ENCODE measurements at regions not wholly inside any gene's neighbourhood (a gene's known extent, or its start where the extent isn't known, plus 50 kb on each side); places are given as distances from the start of the nearest gene placed in this dataset.
"Not testable (repeated sequence)": the region's sequence is repeated elsewhere in the genome, so short reads cannot be mapped to it uniquely, and the experiment has no call there.

DNA sequence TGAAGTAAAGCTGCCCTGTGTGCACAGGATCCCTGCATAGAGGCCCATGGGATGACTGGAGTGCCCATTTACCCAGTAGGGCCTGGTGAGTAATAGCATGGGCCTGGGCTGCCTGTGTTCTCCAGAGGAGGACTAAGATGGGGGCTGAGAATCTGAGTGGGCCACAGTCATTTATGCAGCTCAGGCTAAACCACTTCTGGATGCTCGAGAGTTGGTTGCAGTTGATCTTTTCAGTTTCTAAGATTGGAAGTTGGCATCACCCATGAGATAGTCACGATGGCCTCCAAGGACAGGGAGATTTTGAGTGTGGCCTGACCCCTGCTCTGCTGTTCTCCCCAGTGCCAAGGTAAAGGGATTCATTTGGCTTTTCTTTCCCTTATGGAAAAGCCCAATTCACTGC is 179.1 kb upstream of the SPRED2 start:
- no peak for DNase-seq (ENCODE audit: low read depth, low spot score)

DNA sequence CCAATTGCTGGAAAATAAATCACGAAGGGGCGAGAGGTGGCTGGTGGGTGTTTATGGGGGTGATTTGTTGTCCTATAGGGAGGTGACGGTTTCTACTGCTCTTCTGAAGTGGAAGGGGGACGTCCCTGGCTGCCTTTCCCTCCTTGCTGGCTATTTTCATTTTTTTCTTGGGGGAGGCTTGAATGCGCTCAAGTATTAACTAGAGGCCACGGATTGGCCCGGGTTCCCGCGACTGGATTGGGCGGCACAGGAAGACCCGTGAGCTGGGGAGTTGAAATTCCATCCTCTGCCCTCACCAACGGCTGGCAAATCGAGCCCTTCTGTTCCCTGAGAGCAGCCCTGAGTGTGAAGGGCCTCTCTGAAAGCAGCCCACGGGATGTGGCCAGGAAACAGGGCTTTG is 176.5 kb upstream of the SPRED2 start:
- DNase-seq (ENCODE audit: low read depth, low spot score): no peak

DNA sequence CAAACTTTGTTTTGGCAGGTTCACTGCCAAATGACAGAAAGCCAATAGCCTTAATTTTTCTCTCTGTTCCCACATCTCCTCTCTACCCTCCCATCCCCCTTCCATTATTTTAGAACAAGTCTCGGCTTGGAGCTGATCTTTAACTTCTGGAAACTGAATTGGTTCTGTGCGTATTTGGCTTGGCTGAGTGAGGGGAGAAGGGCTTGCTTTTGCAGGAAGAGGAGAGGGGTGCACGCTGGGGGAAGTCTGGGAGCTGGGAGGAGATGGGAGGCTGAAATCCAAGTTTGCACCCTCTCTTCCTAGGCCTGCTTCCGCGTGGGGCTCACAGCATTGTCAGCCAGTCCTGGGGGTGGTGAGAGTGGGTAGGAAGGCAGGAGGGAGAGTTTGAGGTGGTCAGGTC is 176.1 kb upstream of the SPRED2 start:
- DNase-seq (ENCODE audit: low read depth, low spot score): no peak

DNA sequence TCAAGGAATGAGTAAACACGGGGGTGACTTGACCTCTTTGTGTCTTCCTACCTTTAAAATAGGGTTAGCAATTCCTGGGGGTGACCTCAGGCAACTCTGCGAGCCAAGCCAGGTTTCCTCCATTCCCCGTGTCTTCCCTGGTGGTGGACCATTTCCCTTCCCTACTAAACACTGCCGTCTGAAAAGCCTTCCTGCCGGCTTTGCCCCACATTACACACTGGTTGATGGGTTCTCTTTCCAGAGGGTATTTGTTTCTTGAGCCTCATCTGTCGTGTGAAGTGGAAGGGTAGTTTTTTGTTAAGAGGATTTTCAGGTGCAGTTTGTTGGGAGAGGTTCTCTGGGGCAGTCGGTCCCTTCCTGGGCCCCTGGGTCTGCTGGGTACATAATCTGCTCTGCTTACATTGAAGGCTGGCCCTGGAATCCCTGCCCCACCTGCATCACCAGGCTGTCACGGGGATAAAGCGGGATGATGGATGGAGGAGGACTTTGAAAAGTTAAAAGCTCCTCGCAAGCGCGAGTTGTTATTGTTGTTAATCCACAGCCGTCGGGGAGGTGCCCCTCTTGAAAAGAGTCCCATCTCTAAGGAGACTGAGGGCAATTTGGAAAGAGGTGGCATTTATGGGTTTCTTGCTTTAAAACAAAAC is 175.4 kb upstream of the SPRED2 start:
- no peak for DNase-seq (ENCODE audit: low read depth, low spot score)

DNA sequence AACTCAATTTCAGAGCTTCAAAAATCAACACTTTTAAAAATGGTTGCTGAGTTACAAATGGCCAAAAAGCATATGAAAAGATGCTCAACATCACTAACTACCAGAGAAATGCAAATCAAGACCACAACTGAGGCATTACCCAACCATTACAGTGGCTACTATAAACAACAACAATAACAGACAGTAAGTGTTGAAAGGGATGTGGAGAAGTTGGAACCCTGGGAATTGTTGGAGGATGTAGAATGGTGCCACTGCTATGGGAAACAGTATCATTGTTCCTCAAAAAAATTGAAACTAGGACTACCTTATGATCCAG is 173.3 kb upstream of the SPRED2 start:
- DNase-seq (ENCODE audit: low read depth, low spot score): no peak

DNA sequence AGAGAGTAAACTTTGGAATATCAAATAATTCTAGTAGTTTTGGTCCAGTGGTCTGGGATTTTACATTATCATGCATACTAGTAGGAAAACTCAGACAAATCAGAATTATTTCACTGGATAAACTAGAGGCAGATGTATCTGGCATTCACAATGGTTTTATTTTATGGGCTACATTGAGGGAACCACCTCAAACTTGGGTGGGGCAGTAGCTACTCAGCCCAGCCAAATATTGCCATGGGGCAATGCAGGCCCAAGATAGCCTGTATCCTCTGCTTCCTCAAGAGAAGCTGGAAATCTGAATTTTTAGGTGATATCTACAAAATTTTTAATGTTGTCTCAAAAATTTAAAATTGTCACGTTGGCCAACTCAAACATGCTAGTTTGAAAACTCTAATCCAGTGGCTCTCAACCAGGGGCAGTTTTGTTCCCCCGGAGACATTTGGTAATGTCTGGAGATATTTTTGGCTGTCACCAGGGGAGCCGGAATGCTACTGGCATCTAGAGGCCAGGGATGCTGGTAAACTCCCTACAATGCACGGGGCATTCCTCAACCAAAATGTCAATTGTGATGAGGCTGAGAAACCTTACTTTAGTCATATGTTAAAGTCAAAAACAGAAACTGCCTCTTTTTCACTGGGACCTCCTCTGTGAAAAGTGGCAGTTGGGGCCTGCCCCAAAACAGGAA is 172.8 kb upstream of the SPRED2 start:
- DNase-seq (ENCODE audit: low read depth, low spot score): no peak

DNA sequence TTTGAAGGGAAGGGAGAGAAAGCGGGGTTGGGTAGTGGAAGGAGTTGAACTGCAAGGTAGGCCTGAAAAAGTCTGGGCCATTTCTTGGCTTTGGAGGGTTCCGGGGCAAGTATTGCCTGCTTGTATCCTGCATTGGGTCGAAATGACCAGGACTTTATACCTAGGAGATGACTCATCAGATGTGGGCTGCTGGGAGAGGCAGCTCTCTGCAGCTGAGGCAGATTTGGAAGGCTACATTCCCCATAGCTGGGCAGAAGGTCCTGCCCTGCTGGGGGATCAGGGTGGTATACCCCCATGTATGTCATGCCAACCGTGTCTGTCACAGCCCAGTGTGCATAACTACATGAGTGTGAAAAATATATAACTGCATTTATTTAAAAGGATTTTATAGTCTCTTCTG is 171.8 kb upstream of the SPRED2 start:
- peak; percentile 49 for DNase-seq (ENCODE audit: low read depth, low spot score)

DNA sequence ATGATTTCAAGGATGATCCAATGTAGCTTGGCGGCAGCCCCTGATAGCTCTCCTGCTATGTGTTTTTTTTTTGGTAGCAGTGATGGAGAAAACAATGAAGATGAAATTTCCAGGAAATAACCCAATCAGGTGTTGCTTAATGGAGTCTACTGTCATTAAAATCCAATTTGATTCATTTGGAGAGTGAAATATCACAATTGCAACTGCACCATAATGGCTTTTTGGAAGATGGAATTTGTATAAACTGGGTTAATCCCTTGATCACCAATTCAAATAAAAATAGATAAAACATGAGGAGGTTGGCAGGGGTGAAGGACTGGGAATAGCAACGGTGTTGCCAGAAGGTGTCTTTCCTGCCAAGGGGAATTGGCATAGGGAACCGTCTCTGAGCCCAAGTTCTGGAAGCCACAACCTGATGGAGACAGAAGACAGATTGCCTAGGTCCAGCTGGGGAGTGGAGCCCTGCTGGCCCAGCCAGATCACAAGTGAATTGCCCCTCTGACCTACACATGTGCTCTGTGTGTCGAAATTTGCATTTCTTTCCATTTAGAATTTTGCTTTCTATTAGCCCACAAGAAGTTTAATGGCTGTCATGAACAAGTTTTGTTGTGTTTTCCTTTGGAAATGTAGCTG is 170.3 kb upstream of the SPRED2 start:
- DNase-seq (ENCODE audit: low read depth, low spot score): no peak

DNA sequence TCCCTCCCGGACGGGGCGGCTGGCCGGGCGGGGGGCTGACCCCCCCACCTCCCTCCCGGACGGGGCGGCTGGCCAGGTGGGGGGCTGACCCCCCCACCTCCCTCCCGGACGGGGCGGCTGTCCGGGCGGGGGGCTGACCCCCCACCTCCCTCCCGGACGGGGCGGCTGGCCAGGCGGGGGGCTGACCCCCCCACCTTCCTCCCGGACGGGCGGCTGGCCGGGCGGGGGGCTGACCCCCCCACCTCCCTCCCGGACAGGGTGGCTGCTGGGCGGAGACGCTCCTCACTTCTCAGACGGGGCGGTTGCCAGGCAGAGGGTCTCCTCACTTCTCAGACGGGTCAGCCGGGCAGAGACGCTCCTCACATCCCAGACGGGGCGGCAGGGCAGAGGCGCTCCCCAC is 168.5 kb upstream of the SPRED2 start:
- DNase-seq (ENCODE audit: low read depth, low spot score): not testable (repeated sequence)

DNA sequence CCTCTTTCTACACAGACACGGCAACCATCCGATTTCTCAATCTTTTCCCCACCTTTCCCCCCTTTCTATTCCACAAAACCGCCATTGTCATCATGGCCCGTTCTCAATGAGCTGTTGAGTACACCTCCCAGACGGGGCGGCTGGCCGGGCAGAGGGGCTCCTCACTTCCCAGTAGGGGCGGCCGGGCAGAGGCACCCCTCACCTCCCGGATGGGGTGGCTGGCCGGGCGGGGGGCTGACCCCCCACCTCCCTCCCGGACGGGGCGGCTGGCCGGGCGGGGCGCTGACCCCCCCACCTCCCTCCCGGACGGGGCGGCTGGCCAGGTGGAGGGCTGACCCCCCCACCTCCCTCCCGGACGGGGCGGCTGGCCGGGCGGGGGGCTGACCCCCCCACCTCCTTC is 168.0 kb upstream of the SPRED2 start:
- DNase-seq (ENCODE audit: low read depth, low spot score): not testable (repeated sequence)

DNA sequence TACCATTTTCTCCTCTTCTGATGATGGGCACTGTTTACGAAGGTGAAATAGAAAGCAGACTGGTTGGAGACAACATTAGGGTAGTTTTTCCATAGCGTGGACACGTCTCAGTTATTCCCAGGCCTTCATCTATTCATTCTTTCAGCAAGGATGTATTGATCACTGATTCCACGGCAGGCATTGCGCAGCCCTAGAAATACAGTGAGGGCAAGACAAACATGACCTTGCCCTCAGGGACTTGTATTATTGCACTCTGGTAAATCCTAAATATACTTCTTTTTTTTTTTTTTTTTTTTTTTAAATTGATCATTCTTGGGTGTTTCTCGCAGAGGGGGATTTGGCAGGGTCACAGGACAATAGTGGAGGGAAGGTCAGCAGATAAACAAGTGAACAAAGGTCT is 167.3 kb upstream of the SPRED2 start:
- no peak for DNase-seq (ENCODE audit: low read depth, low spot score)

DNA sequence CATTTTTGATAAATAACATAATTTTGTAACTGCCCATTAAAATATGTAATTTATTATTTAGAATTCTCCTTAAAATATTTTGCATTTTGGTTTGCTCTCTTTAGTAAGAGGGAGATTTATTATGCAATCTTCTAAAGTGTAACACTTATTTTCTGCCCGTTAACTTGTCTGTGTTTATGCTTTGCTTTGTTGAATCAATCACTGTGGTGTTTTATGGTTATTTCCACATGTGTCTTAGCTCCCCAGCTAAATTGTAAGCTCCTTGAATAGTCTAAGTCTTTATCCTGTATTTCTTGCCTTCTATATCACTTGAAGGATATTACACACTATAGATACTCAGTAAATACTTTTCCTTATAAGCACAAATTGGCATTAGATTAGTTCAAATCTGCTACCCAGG is 166.6 kb upstream of the SPRED2 start:
- DNase-seq (ENCODE audit: low read depth, low spot score): no peak

DNA sequence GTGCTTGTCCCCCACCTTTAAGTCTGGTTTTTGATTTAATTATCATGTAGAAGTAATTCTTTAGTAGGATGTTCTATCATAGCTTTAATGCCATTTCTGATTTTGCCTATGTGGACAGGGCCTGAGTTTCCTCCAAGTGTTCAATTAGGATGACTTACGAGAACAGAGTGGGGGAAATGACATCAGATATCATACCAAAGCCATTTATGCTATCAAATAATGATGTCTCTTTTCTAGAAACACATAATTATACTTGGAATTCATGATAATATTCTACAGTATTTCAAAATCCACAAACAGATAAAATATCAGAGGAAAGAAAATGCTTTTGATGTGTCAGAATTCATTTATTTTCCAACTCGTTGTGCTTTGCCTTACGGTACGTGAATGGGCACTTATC is 165.9 kb upstream of the SPRED2 start:
- DNase-seq (ENCODE audit: low read depth, low spot score): no peak

DNA sequence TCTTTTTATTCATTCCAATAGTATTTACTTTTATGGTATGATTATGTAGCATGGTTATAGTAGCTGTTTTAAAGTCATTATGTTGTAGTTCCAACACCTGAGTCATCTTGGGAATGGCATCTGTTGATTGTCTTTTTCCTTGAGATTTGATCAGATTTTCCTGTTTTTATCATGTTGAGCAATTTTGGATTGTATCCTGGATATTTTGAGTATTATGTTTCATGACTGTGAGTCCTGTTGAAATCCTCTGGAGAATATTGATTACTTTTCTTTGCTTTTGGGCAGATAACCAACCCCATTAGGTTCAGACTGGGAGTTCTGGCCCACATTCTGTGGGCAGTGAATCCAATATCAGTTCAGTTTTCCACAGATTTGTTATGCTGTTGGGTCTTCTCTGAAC is 163.2 kb upstream of the SPRED2 start:
- no peak for DNase-seq (ENCODE audit: low read depth, low spot score)

DNA sequence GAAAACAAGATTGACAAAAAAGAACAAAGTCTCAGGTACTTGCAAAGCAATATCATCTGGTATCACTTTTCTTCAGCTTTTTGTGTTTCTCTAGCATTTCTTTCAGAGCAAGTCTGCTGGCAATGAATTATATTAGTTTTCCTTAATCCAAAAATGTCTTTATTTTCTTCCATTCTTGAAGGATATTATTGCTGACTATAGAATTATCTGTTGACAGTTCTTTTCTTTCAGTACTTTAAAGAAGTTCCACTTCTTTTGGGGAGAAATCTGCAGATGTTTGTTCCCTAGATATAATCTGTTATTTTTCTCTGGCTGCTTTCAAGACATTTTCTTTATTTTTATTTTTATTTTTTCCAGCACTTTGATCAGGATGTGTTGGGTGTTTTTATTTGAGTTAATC is 161.8 kb upstream of the SPRED2 start:
- no peak for DNase-seq (ENCODE audit: low read depth, low spot score)

DNA sequence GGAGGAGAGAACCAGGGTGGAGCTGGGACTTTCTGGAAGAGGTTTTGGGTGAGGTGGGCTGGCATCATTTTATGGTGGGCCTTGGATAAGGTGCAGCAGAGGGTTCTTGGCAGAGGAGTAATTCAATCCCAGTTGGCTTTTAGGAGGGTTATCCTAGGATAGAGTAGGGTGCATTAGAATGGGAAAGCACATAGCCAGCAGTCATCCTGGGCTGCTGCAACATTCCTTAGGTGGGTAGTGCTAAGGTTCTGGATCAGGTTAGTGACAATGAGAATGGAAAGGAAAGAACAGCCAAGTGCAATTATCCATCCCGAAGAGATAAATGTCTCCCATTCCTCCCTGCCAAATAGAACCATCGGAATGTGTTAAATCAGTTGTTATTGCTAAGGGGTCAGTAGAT is 157.3 kb upstream of the SPRED2 start:
- no peak for DNase-seq (ENCODE audit: low read depth, low spot score)

DNA sequence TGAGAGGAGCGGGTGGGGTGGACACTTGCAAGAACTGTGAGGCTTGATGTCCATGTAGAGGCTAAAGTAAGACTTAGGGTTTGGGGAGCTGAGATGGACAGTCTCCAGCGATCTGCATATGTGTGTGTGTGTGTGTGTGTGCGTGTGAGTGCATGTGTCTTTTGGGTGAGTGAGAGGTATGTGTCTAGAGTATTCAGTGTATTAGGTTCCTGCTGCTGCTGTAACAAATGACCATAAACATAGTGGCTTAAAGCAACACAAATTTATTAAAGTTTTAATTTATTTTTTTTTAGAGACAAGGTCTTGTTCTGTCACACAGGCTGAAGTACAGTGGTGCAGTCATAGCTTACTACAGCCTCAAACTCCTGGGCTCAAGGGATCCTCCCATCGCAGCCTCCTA is 155.4 kb upstream of the SPRED2 start:
- DNase-seq (ENCODE audit: low read depth, low spot score): no peak

DNA sequence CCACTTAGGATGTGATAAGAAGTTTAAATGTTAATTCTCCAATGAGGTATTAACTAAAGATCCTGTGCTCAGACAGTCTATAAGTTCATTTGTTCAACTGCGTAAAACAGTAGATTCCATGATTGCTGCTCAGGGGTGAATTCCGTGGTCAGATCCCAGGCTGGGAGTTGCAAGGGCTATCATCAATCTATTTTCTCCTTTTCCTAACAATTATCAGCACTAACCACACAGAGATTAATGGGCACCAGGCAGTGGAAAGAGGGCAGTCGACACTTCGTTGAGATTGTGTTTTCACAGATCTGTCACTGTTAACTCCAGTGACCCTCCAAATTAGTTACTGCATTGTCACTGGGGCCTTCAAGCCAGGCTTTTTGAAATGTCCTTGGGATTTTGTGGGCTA is 154.1 kb upstream of the SPRED2 start:
- no peak for DNase-seq (ENCODE audit: low read depth, low spot score)

DNA sequence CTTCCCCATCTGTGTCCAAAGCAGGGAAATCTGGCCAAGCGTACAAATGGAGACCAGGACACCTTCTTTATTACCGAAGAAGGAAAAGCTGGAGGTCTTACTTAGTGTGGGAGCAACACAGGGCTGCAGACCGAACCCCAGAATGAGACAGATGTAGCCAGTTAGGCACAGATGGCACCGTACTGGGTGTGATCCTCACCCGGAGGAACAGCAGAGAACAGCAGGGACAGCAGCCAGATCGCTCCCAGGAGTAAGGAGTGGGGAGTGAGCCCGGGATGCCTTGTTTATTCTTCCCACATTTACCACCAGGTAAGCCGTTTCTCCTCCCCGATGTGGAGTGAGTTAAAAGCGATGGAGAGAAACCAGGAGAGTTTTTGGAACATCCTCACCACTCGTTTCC is 150.7 kb upstream of the SPRED2 start:
- no peak for DNase-seq (ENCODE audit: low read depth, low spot score)

DNA sequence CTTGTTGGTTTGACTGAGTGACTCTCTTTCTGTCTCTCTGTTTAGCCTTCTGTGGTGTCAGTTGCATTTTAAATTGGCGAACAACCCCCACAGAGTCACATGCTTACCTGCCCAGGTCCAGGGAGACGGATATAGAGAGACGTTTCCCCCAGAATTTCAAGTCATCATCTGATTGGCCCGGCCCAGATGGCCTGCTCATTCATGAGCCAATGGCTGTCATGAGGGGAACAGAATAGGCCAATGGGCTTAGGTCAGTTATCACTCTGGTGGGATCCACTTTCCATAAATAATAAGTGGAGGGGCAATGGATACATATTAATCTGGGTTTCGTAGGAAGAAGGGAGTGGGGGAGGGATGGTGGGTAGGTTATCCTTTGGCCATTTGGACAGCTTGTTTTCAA is 150.0 kb upstream of the SPRED2 start:
- DNase-seq (ENCODE audit: low read depth, low spot score): no peak

DNA sequence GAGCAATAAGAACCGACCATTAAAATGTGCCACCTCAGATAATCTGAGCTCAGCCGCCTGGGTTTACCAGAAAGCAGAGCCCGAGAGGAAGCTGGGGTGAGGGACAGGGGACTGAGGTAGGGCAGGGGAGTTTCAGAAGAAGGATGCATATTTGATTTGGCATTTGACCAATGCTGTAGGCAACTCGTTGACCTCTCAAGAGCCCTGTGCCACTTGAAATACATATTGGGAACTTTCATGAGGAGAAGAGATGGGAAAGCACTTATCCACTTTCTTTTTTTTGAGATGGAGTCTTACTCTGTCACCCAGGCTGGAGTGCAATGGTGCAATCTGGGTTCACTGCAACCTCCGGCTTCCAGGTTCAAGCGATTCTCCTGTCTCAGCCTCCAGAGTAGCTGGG is 148.4 kb upstream of the SPRED2 start:
- DNase-seq (ENCODE audit: low read depth, low spot score): no peak

DNA sequence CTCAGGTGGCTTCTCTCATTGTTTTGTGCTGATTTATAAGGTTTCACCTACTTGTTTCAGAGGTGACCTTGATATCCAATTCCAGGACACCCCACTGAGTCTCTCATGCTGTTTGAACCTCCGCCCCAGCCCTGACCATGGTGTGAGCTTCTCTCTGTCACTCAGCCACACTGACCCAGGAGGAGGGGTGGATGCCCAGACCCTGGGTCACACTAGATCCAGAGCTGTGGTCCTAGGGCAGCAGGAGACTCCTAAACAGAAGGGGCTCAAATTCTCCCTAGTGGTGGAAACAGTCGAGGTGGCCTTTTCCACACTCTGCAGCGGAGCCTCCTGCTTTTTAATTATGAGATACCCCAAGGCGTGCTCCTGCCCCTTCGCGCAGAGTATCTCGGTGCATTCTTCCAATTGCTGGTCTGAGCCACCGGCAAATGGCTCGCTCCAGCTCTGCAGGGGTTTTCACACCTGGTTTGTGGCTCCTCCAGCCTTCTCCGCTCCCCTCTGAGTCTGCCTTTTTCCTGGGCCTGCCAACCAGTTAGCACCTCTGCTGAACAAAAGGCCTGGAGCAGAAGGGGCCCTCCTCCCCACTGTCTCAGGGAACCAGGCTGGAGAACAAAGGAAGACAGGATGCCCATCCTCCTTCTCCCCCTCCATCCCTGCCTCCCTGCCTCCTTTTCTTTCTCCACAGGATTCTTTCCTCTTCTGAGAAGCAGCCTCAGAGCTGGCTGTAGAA is 147.3 kb upstream of the SPRED2 start:
- no peak for DNase-seq (ENCODE audit: low read depth, low spot score)

DNA sequence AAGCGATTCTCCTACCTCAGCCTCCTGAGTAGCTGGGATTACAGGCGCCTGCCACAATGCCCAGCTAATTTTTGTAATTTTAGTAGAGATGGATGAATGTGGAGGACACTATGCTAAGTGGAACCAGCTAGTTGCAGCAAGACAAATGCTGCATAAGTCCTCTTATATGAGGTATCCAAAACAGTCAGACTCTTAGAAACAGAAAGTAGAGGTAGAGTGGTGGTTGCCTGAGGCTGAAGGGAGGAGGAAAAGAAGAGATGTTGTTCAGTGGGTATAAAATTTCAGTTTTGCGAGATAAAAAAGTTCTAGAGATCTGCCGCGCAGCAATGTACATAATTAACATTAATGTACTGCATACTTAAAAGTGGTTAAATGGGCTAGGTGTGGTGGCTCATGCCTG is 145.3 kb upstream of the SPRED2 start:
- no peak for DNase-seq (ENCODE audit: low read depth, low spot score)
